NCI-H146 (cell line): ENCODE measurements at regions not wholly inside any gene's neighbourhood (a gene's known extent, or its start where the extent isn't known, plus 50 kb on each side); places are given as distances from the start of the nearest gene placed in this dataset.

Source experiments
- DNase-seq: peaks from one replicate; lab custom pipeline; 2025; lab: John Stamatoyannopoulos, UW

DNA sequence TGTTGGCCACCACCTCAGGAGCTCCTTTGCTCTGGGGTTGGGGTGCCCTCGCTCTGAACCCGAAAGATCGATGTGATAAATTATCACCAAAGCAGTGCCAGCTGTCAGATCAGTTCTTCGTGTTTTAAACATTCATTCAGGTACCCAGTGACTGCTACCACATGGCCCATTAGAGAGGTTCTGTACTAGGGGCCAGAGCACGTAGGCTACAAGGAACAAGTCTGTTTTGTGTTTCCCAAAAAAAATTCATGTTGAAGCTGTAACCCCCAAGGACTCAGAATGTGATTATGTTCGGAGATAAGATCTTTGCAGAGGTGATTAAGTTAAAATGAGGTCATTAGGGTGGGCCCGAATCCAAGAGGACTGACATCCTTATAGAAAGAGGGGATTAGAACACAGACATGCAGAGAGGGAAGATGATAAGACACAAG, 526.9 kb downstream of the NPHP4 start:
- no peak for DNase-seq

DNA sequence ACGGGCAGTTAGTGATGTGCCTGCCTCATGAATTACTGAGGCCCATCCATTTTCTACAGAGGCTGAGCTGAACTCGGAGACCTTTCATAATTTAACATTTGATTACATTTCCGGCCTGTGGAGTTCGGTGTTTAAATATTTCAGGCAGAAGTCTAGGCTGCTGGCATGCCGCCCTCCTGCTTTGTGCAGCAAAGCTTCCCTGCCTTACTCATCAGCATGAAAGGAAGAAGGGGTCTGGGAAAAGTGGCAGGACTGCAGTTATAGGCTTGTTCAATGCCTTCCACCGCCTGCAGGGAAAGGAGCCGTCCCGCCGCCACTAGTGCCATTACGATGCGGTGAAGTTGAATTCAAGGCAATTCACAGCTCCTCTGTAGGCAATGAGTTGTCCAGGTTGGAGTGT, 527.9 kb downstream of the NPHP4 start:
- no peak for DNase-seq

DNA sequence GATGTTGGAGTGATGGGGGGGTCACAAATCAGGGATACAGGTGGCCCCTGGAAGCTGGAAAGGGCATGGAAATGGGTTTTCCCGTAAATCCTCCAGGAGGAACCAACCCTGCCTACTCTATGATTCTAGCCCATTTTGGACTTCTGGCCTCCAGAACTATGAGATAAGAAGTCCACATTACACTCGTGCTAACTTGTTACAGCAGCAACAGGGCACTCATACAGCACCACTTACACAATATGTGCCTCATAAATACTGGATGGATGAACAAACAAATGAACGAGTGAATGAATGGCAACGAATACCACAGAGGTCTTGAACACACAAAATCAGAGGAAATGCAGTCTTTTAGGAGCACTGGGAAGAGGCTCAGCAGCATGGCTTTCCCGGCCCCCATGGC, 531.3 kb downstream of the NPHP4 start:
- DNase-seq: no peak

DNA sequence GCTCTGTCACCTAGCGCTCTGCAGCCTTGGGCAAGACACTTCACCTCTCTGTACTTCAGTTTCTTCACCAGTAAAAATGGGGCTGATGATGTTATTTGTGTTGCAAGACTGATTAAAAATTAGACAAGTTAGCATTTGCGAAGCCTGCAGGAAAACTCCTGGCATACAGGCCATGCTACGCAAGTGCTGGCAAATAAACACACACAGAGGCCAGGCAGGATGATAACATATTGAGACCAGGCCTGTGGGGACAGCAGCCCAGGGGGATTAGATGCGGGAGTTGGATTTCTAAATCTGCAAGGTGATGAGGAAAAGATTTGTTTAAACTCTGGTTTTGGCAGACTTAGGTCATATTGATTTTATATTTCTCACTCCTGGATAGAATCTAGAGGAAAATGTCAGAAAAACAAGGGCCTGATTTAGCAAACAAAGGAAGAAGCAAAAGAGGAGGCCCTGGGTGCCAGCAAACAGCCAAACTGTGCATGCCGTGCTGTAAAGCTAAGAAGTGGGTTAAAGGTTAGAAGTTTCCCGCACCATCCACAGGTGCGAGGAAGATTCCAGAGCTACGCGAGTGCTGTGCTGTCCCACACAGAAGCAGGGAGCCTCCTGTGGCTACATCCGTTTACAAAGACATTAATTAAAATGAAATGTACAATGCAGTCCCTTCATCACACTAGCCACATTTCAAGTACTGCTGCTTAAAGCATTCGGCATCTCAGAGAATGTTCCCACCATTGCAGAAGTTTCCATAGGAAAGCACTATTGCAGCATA, 532.2 kb downstream of the NPHP4 start:
- no peak for DNase-seq

DNA sequence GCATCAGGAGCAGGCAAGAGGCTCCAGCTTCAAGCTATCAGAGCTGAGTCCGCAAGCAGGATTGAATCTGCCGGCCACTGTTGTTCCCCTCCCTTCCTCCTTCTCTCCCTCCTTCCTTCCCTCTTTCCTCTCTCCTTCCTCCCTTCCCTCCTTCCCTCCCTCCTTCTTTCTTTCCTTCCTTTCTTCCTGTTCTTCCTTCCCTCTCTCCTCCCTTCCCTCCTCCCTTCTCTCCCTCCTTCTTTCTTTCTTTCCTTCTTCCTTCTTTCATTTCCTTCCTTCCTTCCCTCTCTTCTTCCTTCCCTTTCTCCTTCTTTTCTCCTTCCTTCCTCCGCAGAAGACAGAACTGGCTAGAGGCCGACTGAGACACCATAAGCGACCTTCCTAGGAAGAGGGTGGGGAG, 534.0 kb downstream of the NPHP4 start:
- DNase-seq: no peak

DNA sequence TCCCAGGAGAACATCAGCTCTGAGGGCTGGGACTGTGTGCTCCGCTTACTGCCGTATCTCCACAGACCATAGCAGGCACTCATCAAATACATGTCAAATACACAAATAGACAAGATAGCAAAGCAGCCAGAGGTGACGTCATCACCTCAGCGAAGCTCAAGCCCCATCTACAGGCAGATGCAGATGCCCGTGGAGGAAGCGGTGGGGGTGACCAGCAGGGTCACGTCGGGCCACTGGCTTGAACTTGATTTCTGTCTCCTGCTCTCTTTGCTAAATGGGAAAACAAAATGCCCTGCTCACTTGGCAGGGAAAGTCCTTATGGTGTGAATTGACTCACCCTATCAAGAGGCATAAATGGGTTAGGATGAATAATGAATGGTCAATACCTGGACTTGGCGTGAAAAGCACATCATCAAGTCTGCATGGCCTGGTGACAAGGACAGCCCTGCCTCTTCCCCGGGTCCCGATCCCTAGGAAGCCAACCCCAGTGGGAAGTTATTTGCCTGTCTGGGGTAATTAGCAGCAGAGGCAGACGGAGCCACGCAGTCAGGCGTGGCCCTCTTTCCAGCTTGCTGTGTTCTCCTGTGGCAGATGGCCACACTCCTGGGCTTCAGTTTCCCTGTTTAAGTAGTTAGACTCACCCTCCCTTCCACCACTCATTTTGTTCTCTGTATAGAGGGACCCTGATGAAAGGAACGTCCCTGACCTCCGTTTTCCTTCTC, 536.0 kb downstream of the NPHP4 start:
- DNase-seq: no peak

DNA sequence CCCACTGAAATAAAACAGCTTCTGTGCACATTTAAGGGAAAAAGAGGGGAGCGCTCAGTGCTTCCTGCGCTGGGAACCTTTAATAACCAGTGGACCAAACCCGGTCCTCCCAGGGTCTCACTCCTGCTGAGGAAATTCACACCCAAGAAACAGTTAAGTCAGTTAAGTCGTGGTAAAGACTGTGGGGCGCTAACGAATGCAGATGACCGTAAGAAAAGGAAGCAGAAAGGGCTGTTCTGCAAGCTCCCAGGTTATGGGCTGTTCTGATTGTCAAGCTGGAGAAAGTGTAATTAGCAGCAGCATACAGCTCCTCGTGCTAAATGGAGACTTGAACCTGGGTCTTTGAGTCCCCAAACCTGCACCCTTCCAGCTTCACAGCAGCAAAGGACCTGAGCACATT, 536.6 kb downstream of the NPHP4 start:
- DNase-seq: no peak

DNA sequence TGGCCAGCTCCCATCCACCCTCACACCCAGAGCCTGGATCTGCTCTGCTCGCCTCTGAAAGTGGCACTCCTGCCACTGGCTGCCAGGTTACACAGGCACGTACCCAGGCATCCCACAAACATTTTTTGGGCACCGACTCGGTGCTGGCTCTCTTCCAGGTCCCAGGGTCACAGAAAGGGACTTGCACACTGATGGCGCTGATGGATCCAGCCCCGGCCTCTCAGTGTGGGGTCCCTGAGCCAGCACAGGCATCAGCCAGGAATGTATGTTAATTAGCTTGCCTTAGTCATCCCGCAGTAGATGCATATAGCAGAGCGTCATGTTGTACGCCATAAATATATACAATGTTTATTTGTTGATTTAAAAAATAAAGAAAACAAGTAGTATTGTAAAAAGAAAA, 537.2 kb downstream of the NPHP4 start:
- DNase-seq: no peak

DNA sequence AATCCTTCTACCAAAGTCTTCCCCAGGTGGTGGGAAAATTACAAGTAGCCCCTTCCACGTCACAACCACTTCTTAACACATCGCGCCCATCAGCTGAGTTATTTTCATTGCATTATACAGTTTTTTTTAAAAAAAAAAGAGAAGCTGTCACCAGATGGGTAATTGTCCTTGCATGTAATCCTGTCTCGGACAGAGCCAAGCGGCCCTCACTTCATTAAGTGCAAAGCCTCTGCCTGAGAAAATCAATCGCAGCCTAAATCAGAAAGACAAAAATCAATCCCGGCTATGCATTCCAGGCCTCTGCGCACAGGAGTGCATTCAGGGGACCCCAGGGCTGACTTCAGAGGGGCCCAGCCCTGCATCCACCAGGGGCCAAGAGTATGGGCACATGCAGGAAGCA, 538.9 kb downstream of the NPHP4 start:
- DNase-seq: no peak

DNA sequence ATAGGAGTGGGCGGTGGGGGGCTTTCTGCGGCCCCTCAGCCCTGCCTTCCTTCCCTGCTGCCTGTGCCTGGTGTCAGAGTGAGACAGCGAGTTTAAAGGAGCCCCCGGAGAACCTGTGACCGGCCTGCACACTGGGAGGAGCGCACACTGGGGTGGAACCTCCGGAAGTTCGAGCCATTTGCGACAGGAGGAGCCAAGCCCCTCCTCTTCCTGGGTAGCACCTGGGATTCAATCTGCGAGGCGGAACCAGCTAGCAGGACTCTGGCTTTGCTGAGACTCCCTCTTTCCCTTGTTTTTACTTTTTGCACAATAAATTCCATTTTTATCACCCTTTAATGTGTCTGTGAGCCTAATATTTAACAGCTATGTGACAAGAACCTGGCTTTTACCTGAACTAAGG, 540.6 kb downstream of the NPHP4 start:
- no peak for DNase-seq

DNA sequence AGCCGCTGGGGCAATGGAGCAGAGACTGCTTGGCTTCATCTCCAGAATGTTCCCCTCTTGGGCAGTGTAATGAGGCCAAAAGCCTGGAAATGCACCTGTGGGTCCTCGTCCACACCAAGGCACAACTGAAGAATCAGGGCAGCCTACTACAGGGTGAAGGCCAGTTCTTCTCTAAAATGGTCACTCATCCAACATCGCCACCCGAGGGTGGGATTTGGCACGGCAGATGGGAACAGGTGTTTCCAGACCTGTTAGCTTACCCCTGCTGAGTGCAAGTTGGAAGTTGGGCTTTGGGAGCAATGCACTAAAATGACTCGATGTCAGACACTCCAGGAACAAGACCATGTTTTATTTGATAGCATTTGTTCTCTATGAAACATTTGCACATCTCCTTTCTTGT, 543.7 kb downstream of the NPHP4 start:
- DNase-seq: no peak

DNA sequence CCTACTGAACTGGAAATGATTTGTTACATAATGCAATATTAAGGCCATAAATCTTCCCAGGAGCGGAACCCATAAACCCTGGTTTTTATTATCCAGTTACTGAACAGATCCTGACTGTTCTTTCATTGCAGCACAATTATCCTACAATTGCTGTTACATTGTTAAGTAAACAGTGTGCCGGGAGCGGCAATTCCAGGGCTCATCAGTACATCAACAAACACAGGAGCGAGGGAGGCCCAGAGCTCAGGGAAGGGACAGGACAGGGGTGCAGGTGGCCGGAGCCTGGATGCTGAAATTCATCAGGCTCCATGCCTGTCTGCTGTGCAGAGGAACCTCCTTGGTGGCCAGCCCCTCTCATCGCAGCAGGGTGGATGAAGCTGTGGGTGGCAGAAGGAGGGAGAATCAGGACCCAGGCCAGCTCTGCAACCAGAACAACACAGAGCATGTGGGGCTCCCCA, 544.7 kb downstream of the NPHP4 start:
- DNase-seq: no peak

DNA sequence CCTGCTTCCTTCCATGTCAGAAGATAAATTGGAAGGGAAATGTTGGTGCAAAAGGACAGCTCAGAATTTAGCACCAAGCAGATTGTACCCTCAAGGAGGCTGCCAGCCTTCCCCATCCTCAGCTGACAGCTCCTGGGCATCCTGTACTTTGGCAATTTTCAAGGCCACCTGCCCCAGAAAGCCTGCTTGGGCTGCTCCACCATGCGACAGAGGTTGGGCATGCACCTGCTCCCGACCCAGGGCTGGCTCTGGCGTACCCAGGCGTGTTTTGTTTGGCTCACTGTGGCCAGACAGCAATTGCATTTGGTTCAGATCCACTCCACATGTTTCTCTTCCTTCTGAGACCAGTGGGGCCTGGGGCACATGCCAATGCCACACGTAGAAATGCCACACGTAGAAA, 547.8 kb downstream of the NPHP4 start:
- DNase-seq: no peak

DNA sequence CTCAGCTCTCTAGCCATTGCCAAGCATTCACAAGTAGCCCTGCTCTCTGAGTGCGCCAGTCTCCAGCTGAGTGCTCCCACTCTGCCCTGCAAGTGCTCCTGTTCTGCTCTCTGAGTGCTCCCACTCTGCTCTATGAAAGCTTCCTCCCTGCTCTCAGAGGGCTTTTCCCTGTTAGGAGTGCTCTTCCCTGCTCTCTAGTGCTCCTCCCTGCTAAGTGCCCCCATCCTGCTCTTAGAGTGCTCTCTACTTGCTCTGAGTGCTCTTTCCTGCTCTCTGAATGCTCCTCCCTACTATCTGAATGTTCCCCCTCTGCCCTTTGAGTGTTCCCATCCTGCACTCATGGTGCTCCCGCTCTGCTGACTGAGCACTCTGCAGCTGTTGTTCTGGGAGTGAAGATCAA, 555.4 kb downstream of the NPHP4 start:
- no peak for DNase-seq

DNA sequence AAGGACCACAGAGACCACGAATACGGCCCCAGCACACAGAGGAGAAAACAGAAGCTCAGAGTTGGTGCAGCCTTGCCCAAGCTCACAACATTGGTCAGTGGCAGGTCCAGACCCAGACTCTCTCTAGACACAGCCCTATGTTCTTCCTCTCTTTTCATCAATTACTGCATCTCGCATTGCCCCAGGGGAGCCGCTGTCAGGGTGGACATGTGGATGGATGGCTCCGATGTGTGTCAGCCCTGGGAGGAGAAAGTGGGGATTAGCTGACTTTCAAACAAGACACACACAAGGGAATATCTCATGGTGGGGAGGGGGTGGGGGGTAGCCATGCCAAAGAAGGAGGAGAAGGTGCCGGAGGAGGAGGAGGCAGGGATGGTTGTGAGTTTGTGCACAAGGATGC, 556.8 kb downstream of the NPHP4 start:
- no peak for DNase-seq

DNA sequence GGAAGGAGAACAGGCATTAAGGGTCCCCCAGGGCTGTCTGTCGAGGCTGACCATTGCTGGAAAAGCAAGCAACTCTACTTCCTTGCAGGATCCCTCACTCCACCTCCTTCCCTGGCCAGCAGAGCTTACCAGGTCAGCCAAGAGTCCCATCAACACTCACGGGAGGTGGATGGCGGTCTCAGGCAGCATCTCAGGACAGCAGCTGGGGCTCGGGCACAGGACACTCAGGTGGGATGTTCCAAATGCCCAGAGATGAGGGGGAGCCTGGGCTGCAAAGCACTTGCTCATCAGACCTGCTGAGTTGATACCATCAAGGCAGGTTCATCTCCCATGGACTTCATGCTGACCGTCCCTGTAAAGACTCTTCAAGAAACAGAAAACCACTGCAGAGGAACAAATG, 559.8 kb downstream of the NPHP4 start:
- DNase-seq: no peak

DNA sequence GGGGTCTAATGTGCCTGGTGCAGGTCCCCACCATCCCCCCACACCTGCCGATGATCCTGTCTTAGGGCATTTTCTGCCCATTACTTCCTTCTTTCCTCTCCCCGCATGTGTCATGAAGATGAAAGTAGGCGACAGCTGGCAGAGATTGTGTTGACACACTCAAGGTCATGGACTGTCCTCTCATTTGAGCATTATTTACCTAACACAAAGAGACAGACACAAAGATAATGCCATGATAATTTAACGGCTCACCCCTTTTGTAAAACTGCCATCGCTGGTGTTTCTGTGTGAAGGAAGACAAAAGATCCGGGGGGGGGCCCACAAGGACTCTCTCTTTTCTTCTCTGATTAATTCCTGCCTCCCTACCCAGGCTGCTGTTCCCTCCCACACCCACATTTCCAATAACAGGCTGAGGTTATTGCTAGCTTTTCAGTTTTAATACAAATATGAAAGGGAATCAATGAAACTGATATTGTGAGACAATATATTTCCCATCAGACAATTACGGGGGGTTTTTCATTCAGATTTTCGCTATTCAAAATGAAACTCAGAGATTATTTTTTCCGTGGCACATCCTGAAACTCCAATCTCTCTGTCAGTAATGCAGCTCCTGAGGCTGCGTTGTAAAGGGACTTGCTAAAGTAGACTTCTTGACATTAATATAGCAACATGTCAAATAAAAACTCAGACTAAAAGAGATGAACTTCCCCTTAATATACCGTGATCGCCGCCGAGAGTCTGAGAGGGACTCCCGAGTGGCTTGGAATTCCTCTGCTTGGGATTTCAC, 561.1 kb downstream of the NPHP4 start:
- peak; percentile 9 for DNase-seq

DNA sequence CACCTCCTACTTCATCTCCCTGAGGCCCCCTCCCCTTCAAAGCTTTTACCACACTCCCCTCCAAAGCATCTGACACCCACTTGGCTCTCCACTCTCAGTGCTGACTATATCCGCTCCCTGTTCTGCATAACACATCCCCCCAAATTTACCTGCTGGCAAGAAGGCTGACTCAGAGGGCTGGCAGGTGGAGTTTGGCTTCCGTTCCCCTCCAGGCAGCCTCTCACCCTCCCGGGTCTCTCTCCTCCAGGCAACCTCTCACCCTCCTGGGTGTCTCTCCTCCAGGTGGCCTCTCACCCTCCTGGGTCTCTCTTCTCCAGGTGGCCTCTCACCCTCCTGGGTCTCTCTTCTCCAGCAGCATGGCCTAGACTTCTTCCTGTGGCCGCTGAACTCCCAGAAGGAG, 562.1 kb downstream of the NPHP4 start:
- DNase-seq: no peak

DNA sequence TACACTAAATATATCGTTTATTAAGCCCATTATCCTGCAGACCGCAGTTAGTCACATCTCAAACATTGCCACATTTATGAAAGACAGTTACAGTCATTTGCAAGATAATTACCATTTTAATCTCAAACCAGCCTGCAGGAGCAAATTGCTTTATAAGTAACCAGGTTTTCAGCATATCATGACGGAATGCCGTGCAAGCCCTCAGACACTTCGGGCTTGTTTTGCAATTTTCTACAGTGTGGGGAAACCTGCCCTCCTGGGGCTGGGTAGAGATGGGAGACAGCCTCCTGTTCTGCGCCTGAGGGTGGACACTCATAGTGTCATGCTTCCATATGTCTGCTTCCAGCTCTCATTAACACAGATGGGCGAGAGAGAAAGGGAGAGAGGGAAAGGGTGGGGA, 563.9 kb downstream of the NPHP4 start:
- DNase-seq: no peak

DNA sequence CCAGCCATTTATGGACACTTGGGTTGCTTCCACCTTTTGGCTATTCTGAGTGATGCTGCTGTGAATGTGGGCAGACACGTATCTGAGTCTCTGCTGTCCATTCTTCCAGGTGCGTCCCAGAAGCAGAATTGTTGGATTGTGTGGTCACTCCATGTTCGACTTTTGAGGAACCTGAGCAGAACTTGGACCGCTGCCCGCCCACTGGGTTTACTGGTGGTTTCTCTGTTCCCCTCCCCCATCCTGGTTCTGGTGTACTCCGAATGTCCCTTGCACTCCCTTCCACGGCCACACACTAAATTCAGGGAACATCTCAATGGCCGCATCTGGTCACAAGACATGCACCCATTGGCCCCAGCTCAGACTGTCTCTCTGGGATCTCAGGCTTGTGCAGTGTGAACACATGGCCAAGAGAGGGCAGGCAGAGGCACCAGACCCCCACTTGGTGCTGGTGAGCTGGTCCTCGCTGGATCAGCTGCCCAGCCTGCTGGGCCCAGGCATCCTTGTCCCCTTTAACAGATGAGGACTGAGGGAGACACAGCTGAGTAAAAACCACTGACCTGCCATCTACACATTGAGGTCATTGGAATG, 565.1 kb downstream of the NPHP4 start:
- DNase-seq: no peak

DNA sequence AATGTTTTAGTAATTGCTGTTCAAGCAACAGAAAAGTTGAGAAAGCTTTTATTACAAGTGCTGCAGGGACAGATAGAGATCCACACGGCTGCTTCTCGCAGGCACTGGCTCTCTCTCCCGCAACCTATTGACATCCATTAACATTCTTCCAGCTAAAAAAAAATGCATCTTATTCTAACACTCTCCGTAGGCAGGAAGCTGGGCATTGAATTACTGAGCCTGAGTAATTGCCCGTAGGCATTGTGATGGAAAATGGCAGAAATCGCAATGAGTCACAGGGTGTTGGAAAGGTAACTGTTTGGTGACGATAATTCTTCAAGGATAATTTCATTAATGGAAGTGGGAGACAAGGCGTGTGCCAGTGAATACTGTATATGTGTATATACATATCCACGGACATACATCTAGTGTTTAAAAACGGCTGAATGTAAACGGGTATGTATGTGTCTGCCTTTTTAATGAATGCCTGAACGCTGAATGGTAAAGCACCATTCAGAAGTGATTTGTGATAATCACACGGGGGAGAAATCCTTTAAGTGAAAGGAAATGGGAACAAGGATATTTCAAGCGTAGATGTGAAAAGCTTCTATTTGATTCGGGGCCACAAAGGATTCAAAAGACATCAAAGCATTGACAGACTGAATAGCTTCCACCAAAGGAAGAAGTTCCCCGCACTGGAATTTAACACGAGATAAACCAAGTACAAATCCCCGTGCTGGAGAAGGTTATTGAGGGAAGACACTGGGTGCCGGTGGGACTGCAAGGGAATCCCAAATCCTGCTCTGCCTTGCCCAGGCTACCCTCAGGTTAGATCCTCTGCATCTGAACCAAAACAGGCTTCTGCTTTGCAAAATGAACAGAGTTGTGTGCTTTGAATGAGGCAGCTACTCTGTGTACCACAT, 567.2 kb downstream of the NPHP4 start:
- no peak for DNase-seq
